ENCODE measurements at regions not wholly inside any gene's neighbourhood (a gene's known extent, or its start where the extent isn't known, plus 50 kb on each side); places are given as distances from the start of the nearest gene placed in this dataset.

- 0 out of 2 replicates have a peak, but pooled peaks have one; percentile 11 for TF ChIP-seq ZNF770 (CRISPR knock-in tag; IDR thresholded peaks at IDR 0.05)
- TF ChIP-seq MYPOP (CRISPR knock-in tag; IDR thresholded peaks at IDR 0.05): 0 out of 2 replicates have a peak, but pooled peaks have one; percentile 47
- TF ChIP-seq E2F2 (CRISPR knock-in tag; IDR thresholded peaks at IDR 0.05; ENCODE audit: borderline replicate concordance): 0 out of 2 replicates have a peak, but pooled peaks have one; percentile 14
- TF ChIP-seq, protein P1, sequence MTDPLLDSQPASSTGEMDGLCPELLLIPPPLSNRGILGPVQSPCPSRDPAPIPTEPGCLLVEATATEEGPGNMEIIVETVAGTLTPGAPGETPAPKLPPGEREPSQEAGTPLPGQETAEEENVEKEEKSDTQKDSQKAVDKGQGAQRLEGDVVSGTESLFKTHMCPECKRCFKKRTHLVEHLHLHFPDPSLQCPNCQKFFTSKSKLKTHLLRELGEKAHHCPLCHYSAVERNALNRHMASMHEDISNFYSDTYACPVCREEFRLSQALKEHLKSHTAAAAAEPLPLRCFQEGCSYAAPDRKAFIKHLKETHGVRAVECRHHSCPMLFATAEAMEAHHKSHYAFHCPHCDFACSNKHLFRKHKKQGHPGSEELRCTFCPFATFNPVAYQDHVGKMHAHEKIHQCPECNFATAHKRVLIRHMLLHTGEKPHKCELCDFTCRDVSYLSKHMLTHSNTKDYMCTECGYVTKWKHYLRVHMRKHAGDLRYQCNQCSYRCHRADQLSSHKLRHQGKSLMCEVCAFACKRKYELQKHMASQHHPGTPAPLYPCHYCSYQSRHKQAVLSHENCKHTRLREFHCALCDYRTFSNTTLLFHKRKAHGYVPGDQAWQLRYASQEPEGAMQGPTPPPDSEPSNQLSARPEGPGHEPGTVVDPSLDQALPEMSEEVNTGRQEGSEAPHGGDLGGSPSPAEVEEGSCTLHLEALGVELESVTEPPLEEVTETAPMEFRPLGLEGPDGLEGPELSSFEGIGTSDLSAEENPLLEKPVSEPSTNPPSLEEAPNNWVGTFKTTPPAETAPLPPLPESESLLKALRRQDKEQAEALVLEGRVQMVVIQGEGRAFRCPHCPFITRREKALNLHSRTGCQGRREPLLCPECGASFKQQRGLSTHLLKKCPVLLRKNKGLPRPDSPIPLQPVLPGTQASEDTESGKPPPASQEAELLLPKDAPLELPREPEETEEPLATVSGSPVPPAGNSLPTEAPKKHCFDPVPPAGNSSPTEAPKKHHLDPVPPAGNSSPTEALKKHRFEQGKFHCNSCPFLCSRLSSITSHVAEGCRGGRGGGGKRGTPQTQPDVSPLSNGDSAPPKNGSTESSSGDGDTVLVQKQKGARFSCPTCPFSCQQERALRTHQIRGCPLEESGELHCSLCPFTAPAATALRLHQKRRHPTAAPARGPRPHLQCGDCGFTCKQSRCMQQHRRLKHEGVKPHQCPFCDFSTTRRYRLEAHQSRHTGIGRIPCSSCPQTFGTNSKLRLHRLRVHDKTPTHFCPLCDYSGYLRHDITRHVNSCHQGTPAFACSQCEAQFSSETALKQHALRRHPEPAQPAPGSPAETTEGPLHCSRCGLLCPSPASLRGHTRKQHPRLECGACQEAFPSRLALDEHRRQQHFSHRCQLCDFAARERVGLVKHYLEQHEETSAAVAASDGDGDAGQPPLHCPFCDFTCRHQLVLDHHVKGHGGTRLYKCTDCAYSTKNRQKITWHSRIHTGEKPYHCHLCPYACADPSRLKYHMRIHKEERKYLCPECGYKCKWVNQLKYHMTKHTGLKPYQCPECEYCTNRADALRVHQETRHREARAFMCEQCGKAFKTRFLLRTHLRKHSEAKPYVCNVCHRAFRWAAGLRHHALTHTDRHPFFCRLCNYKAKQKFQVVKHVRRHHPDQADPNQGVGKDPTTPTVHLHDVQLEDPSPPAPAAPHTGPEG (CRISPR knock-in tag; IDR thresholded peaks at IDR 0.05): no peak
- TF ChIP-seq TEAD2 (CRISPR knock-in tag; IDR thresholded peaks at IDR 0.05): no peak
- TF ChIP-seq KDM5B (CRISPR knock-in tag; IDR thresholded peaks at IDR 0.05; ENCODE audit: borderline replicate concordance): no peak
- TF ChIP-seq NFATC3 (CRISPR knock-in tag; IDR thresholded peaks at IDR 0.05): 0 out of 2 replicates have a peak, but pooled peaks have one; percentile 25
- TF ChIP-seq, protein P2, sequence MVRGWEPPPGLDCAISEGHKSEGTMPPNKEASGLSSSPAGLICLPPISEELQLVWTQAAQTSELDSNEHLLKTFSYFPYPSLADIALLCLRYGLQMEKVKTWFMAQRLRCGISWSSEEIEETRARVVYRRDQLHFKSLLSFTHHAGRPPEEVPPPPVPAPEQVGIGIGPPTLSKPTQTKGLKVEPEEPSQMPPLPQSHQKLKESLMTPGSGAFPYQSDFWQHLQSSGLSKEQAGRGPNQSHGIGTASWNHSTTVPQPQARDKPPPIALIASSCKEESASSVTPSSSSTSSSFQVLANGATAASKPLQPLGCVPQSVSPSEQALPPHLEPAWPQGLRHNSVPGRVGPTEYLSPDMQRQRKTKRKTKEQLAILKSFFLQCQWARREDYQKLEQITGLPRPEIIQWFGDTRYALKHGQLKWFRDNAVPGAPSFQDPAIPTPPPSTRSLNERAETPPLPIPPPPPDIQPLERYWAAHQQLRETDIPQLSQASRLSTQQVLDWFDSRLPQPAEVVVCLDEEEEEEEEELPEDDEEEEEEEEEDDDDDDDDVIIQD (CRISPR knock-in tag; IDR thresholded peaks at IDR 0.05; ENCODE audit: low read depth): no peak
- TF ChIP-seq ERF (CRISPR knock-in tag; IDR thresholded peaks at IDR 0.05): no peak
- TF ChIP-seq, protein P3, sequence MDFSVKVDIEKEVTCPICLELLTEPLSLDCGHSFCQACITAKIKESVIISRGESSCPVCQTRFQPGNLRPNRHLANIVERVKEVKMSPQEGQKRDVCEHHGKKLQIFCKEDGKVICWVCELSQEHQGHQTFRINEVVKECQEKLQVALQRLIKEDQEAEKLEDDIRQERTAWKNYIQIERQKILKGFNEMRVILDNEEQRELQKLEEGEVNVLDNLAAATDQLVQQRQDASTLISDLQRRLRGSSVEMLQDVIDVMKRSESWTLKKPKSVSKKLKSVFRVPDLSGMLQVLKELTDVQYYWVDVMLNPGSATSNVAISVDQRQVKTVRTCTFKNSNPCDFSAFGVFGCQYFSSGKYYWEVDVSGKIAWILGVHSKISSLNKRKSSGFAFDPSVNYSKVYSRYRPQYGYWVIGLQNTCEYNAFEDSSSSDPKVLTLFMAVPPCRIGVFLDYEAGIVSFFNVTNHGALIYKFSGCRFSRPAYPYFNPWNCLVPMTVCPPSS (IDR thresholded peaks at IDR 0.05): no peak
- TF ChIP-seq ZNF362 (CRISPR knock-in tag; IDR thresholded peaks at IDR 0.05; ENCODE audit: borderline replicate concordance): no peak
Observed at GRCh38 chr6:144345451-144345850, 60.3 kb downstream of the UTRN start (continued).

All from HepG2 (cell line).